B cell (primary cell): ENCODE measurements at regions not wholly inside any gene's neighbourhood (a gene's known extent, or its start where the extent isn't known, plus 50 kb on each side); places are given as distances from the start of the nearest gene placed in this dataset.

Experiments
- EZH2 ChIP-seq: IDR thresholded peaks from 2 replicates; pipeline ENCODE4 v1.6.1; 2012; ENCODE audit warnings: borderline replicate concordance, low read depth, mild to moderate bottlenecking, moderate library complexity, low read length; ENCODE audit not compliant: insufficient read depth, poor library complexity, severe bottlenecking
- TF ChIP-seq, protein P1 (sequence below): fragments of 200-600 bp; IDR thresholded peaks from one replicate; pipeline ENCODE4 v1.8.0; 2022; ENCODE audit warnings: antibody characterized with exemption, mild to moderate bottlenecking

DNA sequence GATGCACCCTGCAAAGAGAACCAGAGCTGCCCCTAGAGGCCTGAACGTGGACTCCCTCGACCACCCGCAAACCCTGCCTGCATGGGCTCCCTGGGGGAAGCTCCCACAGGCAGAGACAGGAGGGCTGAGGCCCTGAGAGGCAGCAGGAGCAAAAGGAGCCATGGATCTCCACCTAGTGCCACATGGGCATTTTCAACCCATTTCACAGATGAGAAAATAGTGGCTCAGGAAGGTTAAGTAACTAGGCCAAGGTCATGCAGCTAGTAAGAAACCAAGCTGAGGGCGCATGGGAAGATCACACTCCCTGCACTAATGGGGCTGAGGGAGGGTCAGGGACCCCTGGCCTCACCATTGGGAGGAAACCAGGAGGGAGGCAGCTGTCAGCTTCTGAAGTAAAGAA lies 271.7 kb upstream of the RAB6C start:
- TF ChIP-seq, protein P1, sequence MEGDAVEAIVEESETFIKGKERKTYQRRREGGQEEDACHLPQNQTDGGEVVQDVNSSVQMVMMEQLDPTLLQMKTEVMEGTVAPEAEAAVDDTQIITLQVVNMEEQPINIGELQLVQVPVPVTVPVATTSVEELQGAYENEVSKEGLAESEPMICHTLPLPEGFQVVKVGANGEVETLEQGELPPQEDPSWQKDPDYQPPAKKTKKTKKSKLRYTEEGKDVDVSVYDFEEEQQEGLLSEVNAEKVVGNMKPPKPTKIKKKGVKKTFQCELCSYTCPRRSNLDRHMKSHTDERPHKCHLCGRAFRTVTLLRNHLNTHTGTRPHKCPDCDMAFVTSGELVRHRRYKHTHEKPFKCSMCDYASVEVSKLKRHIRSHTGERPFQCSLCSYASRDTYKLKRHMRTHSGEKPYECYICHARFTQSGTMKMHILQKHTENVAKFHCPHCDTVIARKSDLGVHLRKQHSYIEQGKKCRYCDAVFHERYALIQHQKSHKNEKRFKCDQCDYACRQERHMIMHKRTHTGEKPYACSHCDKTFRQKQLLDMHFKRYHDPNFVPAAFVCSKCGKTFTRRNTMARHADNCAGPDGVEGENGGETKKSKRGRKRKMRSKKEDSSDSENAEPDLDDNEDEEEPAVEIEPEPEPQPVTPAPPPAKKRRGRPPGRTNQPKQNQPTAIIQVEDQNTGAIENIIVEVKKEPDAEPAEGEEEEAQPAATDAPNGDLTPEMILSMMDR = no peak
- TF ChIP-seq EZH2 = no peak
